ENCODE measurements at regions not wholly inside any gene's neighbourhood (a gene's known extent, or its start where the extent isn't known, plus 50 kb on each side); places are given as distances from the start of the nearest gene placed in this dataset.

GRCh38 chr16:73319261-73319660, 271.3 kb upstream of the ZFHX3 start:
- TF ChIP-seq CTCF (conservative IDR thresholded peaks at IDR 0.05 in 1 of 2, IDR thresholded peaks at IDR 0.05 in 1 of 2; ENCODE audit: extremely low read depth in 1 of 2, insufficient read depth in 1 of 2, low read depth in 1 of 2, low read length in 2 of 2) (no peak), EZH2 (IDR thresholded peaks at IDR 0.05; ENCODE audit: borderline replicate concordance, low read length) (no peak)

Measured in mammary epithelial cell (primary cell).